Breast epithelium (tissue), 3 donors: ENCODE measurements at regions not wholly inside any gene's neighbourhood (a gene's known extent, or its start where the extent isn't known, plus 50 kb on each side); places are given as distances from the start of the nearest gene placed in this dataset.

Source experiments
- POLR2AphosphoS5 ChIP-seq, 3 donors: sonication (generic); formaldehyde crosslinking; IDR thresholded peaks; one replicate each; pipeline ENCODE4 v1.6.1; 2017; ENCODE audit warnings: antibody characterized with exemption in 3 of 3
- TF ChIP-seq, protein P1 (sequence below), 3 donors: fragments of 450-650 bp; IDR thresholded peaks; one replicate each; pipeline ENCODE4 v1.5.1; 2016 to 2017; ENCODE audit warnings: antibody characterized with exemption in 3 of 3, mild to moderate bottlenecking in 3 of 3, moderate library complexity in 3 of 3

DNA sequence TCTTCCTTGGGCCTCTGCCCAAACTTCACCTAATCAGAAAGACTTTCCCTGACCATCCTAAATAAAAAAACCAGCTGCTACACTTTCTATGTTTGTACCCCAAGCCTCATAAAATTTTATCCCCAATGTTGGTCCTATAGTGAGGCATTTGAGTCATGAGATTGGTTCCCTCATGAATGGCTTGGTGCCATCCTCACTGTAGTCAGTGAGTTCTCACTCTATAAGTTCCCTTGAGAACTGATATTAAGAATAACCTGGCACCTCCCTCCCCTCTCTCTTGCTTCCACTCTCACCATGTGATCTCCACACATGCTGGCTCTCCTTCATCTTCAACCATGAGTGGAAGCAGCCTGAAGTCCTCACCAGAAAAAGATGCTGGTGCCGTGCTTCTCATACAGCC, 316.9 kb upstream of the PRDM1 start:
- TF ChIP-seq POLR2AphosphoS5 (IDR thresholded peaks at IDR 0.05): no peak
- TF ChIP-seq, protein P1, sequence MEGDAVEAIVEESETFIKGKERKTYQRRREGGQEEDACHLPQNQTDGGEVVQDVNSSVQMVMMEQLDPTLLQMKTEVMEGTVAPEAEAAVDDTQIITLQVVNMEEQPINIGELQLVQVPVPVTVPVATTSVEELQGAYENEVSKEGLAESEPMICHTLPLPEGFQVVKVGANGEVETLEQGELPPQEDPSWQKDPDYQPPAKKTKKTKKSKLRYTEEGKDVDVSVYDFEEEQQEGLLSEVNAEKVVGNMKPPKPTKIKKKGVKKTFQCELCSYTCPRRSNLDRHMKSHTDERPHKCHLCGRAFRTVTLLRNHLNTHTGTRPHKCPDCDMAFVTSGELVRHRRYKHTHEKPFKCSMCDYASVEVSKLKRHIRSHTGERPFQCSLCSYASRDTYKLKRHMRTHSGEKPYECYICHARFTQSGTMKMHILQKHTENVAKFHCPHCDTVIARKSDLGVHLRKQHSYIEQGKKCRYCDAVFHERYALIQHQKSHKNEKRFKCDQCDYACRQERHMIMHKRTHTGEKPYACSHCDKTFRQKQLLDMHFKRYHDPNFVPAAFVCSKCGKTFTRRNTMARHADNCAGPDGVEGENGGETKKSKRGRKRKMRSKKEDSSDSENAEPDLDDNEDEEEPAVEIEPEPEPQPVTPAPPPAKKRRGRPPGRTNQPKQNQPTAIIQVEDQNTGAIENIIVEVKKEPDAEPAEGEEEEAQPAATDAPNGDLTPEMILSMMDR (IDR thresholded peaks at IDR 0.05): no peak
